Effector CD4-positive, alpha-beta T cell (primary cell): ENCODE measurements at regions not wholly inside any gene's neighbourhood (a gene's known extent, or its start where the extent isn't known, plus 50 kb on each side); places are given as distances from the start of the nearest gene placed in this dataset.

Experiments
- DNase-seq: peaks from one replicate; pipeline ENCODE4 v3.0.0-alpha.2; 2020

- DNase-seq: no peak
These were observed 258.4 kb upstream of the SLC10A2 start for GRCh38 chr13:103324641-103325040.

- no peak for DNase-seq
These were observed 249.5 kb upstream of the SLC10A2 start for GRCh38 chr13:103315711-103316110.

GRCh38 chr13:103312467-103312866, 246.2 kb upstream of the SLC10A2 start:
- no peak for DNase-seq

GRCh38 chr13:103308667-103309066, 242.4 kb upstream of the SLC10A2 start:
- no peak for DNase-seq

DNA sequence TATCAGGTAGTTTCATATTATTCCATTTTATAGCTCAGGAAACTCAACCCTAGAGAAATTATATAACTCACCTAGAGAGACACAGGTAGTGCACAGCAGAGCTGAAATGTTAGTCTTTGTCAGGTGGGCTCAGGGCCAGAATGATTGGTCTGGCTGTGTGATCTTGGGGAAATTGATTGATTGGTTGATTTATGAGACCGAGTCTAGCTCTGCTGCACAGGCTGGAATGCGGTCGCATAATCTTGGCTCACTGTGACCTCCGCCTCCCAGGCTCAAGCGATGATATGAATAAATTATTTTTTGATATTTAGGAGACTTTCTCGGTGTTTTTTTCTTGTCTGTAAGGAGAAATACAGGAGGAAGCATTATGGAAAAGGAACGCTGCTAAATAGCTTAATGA, 239.9 kb upstream of the SLC10A2 start:
- DNase-seq: no peak

GRCh38 chr13:103303078-103303651, 236.9 kb upstream of the SLC10A2 start:
- DNase-seq: no peak

- DNase-seq: no peak
These were observed 236.5 kb upstream of the SLC10A2 start for GRCh38 chr13:103302676-103303075.

GRCh38 chr13:103299079-103299478, 232.9 kb upstream of the SLC10A2 start:
- DNase-seq: no peak

GRCh38 chr13:103297083-103297482, 230.9 kb upstream of the SLC10A2 start:
- no peak for DNase-seq

- no peak for DNase-seq
These were observed 225.8 kb upstream of the SLC10A2 start for GRCh38 chr13:103291798-103292572.

- DNase-seq: no peak
These were observed 225.0 kb upstream of the SLC10A2 start for GRCh38 chr13:103291226-103291625.

GRCh38 chr13:103289681-103290080, 223.5 kb upstream of the SLC10A2 start:
- DNase-seq: no peak

DNA sequence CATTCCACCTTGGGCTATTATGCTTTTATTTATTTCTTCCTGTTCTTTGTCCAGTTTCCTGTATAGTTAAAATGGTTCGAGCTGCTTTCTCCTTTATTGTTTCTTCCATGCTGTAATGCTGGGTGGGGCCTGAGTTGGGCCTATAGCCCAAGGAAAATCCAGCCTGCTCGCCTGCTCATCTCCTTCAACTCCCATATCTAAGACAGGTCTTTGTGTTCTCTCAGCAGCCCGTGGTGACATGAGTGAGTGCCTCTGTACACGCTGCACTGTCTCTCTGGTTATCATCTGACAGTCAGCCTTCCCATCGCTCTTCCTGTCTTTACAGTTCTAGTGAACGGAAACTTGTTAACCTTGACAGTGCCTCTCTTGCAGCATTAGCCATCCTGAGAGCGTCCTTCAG, 221.9 kb upstream of the SLC10A2 start:
- no peak for DNase-seq

- no peak for DNase-seq
These were observed 221.4 kb upstream of the SLC10A2 start for GRCh38 chr13:103287659-103288058.

DNA sequence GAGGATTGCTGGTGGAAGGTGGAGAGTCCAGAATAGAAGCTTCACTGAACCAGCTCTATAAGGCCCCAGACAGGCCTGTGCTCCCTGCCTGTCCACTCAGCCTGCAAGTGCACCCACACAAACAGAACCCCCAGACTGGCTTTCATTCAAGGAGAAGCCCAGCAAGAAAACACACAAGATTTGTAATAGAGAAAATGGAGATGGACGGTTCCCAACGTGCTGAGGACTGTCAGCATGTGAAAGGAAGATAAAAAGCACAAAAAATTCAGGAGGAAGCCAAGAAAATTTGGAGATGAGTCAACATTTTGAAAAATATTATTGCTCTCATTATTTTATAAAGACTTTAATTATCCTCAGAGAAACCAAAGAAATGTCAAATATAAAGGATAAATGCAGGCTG, 218.2 kb upstream of the SLC10A2 start:
- DNase-seq: no peak

DNA sequence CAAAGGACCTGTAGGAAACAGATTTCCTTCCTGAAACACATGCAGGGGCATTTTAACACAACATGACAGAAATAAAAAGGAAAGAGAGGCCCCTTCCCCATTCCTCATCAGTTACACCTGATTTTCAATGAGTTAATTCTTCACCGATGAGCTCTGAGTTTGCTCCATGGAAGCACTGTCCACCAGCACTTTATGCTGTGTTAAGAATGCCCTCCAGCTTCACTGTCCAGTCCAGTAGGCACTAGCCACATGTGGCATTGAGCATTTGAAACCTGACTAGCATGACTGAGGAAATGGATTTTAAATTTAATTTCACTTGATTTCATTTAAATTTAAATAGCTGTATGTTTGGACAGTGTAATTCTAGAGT, 217.2 kb upstream of the SLC10A2 start:
- no peak for DNase-seq

DNA sequence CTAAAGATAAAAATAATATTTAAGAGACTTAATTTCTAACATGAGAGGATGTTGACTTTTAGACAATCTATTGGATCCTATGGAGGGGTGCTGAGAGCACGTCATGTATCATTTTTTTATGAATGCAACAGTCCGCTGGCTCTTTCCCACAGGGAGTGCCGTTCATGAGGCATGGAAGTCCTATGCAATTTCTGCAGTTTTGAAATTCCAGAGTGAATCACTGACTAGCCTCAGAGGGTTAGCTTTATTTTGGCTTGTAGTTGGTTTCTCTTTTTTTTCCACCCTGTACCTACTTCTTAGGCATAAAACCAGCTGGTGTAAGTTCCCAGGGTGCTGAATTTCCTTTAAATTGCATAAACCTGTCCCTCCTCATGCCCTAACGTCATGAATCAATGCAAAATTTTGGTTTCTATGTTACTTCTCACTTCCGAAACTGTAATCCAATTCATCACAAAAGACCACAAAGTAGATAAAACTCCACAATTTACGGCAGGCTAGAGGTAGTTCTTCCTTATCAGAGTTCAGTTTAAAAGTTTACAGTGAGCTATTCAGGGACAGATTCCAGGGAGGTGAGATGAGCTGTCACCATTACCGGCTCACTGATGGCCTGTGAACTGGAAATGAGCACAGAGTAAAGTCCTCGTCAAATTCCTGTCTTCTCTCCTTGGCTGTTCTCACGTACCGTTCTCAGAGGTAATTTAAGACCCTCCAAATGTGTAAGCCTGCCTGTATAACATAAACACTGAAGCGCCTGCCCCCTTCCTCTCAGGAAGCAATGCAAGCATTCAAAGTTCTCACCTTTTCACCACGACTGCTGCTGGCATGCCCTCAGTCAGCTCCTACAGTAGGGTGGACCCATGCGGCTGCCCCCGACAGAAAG, 216.6 kb upstream of the SLC10A2 start:
- DNase-seq: no peak

GRCh38 chr13:103277959-103278694, 211.9 kb upstream of the SLC10A2 start:
- DNase-seq: no peak

DNA sequence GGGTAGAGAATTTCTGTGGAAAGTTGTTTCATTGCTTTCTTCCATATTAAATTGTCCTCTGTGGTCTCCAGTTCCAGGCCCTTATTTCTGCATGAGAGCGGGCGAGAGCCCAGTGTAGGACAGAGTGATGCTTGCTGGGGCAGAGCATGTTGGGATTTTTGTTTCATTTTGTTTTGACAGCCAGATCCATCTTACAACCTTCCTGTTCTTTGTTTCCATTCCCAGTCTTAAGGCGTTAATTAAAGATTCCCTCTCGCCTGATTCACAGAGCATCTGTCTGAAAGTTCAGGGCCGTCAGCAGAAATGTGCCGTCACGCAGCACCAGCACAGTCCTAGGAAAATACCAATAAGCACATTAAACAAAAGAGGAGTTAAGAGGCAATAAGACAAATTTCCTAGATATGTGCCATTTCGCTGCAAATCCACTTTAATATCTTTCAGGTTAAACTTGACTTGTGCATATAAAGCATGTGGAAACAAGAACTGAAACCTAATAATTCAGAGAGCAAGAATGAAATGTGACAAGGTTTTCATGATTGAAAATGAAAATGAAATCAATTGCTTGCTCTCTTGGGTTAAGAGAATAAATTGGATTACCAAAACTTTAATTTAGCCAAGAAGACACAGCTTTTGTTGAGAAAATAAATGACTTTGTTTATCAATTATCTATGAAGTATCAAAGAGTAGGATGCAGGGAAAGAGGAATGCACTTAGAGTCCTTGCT, 210.7 kb upstream of the SLC10A2 start:
- DNase-seq: no peak

GRCh38 chr13:103275722-103276121, 209.5 kb upstream of the SLC10A2 start:
- DNase-seq: no peak

DNA sequence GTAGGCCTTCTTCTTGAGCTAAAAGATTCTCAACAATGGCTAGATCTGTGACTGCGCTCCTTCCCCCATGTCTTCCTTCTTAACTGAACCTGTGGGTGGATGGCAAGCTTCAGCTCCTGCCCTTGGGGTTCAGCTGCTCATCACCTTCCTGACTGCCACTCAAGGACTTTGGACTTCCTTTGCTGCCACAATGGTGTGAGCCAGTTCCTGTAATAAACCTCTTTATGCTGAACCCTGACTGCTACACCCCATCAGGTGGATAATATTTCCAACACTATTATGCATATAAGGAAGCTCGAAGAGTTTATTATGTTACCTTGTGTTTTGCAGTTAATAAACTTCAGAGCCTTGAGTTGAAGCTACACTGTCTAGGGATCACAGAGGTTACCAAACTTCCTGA, 208.9 kb upstream of the SLC10A2 start:
- no peak for DNase-seq

DNA sequence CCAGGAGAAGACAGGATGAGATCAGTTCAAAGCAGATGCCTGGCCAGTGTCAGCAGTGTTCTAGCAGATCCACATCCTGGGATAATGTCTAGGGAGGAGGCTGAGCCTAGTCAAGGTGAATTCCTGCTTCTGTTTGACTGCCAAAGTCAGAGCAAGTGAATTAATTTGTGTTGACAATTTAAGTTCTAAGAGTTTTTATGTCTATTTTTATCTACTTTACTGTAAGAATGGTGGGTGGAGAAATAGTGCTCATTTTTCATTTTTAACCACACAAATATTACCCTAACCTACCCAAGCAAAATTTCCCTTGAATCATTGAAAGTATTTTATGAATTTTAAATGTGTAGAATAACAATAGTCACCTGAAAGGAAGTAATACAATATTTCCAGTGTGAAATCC, 207.6 kb upstream of the SLC10A2 start:
- no peak for DNase-seq
